Rectal smooth muscle tissue (tissue), 1 donor: ENCODE measurements at regions not wholly inside any gene's neighbourhood (a gene's known extent, or its start where the extent isn't known, plus 50 kb on each side); places are given as distances from the start of the nearest gene placed in this dataset.
"Not testable (repeated sequence)": the region's sequence is repeated elsewhere in the genome, so short reads cannot be mapped to it uniquely, and the experiment has no call there.

Experiments used
- H3K27ac ChIP-seq: one replicate; pipeline ENCODE4 v1.7.0; 2013; ENCODE audit warnings: low read depth, low read length, inconsistent platforms
- H3K27me3 ChIP-seq: one replicate; pipeline ENCODE4 v1.7.0; 2013; ENCODE audit warnings: low read length; ENCODE audit not compliant: control insufficient read depth, insufficient read depth
- H3K36me3 ChIP-seq: one replicate; pipeline ENCODE4 v1.7.0; 2013; ENCODE audit warnings: low read length; ENCODE audit not compliant: control insufficient read depth, insufficient read depth
- H3K4me1 ChIP-seq: one replicate; pipeline ENCODE4 v1.7.0; 2013; ENCODE audit warnings: low read length; ENCODE audit not compliant: control insufficient read depth, insufficient read depth
- H3K4me3 ChIP-seq: one replicate; pipeline ENCODE4 v1.7.0; 2013; ENCODE audit warnings: low read length
- H3K9ac ChIP-seq: one replicate; pipeline ENCODE4 v1.7.0; 2013; ENCODE audit warnings: low read length

- not testable (repeated sequence) for H3K27ac ChIP-seq, H3K4me3 ChIP-seq, H3K4me1 ChIP-seq, H3K36me3 ChIP-seq, H3K9ac ChIP-seq, H3K27me3 ChIP-seq
These were observed 197.3 kb downstream of the LMLN start for GRCh38 chr3:198157231-198157868.

GRCh38 chr3:198158007-198158406 lies 198.0 kb downstream of the LMLN start:
- not testable (repeated sequence) for H3K36me3 ChIP-seq, H3K27ac ChIP-seq, H3K27me3 ChIP-seq, H3K4me1 ChIP-seq, H3K4me3 ChIP-seq, H3K9ac ChIP-seq

- not testable (repeated sequence) for H3K4me3 ChIP-seq, H3K4me1 ChIP-seq, H3K27me3 ChIP-seq, H3K36me3 ChIP-seq, H3K9ac ChIP-seq, H3K27ac ChIP-seq
These were observed 207.5 kb downstream of the LMLN start for GRCh38 chr3:198167339-198168039.

GRCh38 chr3:198170781-198171180 lies 210.8 kb downstream of the LMLN start:
- not testable (repeated sequence) for H3K27me3 ChIP-seq

GRCh38 chr3:198173080-198173479 lies 213.1 kb downstream of the LMLN start:
- H3K27me3 ChIP-seq, H3K9ac ChIP-seq, H3K27ac ChIP-seq, H3K4me1 ChIP-seq, H3K36me3 ChIP-seq, H3K4me3 ChIP-seq: not testable (repeated sequence)

More at GRCh38 chr3:198170781-198171180, 210.8 kb downstream of the LMLN start:
- H3K4me1 ChIP-seq, H3K27ac ChIP-seq, H3K36me3 ChIP-seq, H3K9ac ChIP-seq, H3K4me3 ChIP-seq: not testable (repeated sequence)

- H3K4me3 ChIP-seq, H3K9ac ChIP-seq, H3K27me3 ChIP-seq, H3K36me3 ChIP-seq, H3K4me1 ChIP-seq, H3K27ac ChIP-seq: not testable (repeated sequence)
These were observed 214.0 kb downstream of the LMLN start for GRCh38 chr3:198173929-198174574.
